HepG2 (cell line): ENCODE measurements at regions not wholly inside any gene's neighbourhood (a gene's known extent, or its start where the extent isn't known, plus 50 kb on each side); places are given as distances from the start of the nearest gene placed in this dataset.

Experiments used
- BATF2 ChIP-seq: sonication (generic); formaldehyde crosslinking; IDR thresholded peaks from 2 replicates; pipeline ENCODE4 v1.8.0; 2022; ENCODE audit warnings: mild to moderate bottlenecking, missing genetic modification reagents, moderate library complexity
- ELF3 ChIP-seq: IDR thresholded peaks from 2 replicates; pipeline ENCODE4 v1.6.1; 2016; ENCODE audit warnings: missing genetic modification reagents, missing compliant biosample characterization
- IRX3 ChIP-seq: sonication (generic); formaldehyde crosslinking; IDR thresholded peaks from 2 replicates; pipeline ENCODE4 v1.8.1; 2023; ENCODE audit warnings: mild to moderate bottlenecking, low read depth, missing genetic modification reagents, borderline replicate concordance
- KMT2A ChIP-seq: sonication (generic); formaldehyde crosslinking; IDR thresholded peaks from 2 replicates; pipeline ENCODE4 v1.4.0; 2020; ENCODE audit warnings: missing genetic modification reagents
- LBX2 ChIP-seq: sonication (generic); formaldehyde crosslinking; IDR thresholded peaks from 2 replicates; pipeline ENCODE4 v1.5.0; 2020; ENCODE audit warnings: missing genetic modification reagents, mild to moderate bottlenecking, borderline replicate concordance
- NCOA1 ChIP-seq: sonication (generic); formaldehyde crosslinking; IDR thresholded peaks from 2 replicates; pipeline ENCODE4 v1.9.0; 2021; ENCODE audit warnings: missing genetic modification reagents
- NR2F1 ChIP-seq, 2 experiments: fragments of 450-650 bp in 1 of 2; formaldehyde crosslinking in 1 of 2; IDR thresholded peaks; 2 replicates each; pipeline versions ENCODE4 v1.5.0 to v1.6.1; 2016 to 2020; ENCODE audit warnings: mild to moderate bottlenecking in 1 of 2, missing compliant biosample characterization in 1 of 2, missing genetic modification reagents in 1 of 2, moderate library complexity in 1 of 2
- PAWR ChIP-seq: sonication (generic); formaldehyde crosslinking; IDR thresholded peaks from 2 replicates; pipeline ENCODE4 v1.4.0; 2020; ENCODE audit warnings: missing genetic modification reagents, mild to moderate bottlenecking, borderline replicate concordance
- PRDM15 ChIP-seq: sonication (generic); formaldehyde crosslinking; IDR thresholded peaks from 2 replicates; pipeline ENCODE4 v1.4.0; 2020; ENCODE audit warnings: missing genetic modification reagents
- RELA ChIP-seq: sonication (generic); formaldehyde crosslinking; IDR thresholded peaks from 2 replicates; pipeline ENCODE4 v1.4.0; 2020; ENCODE audit warnings: missing genetic modification reagents
- RERE ChIP-seq: IDR thresholded peaks from 2 replicates; pipeline ENCODE4 v1.6.1; 2016; ENCODE audit warnings: low read depth, missing genetic modification reagents, missing compliant biosample characterization
- RFX3 ChIP-seq: IDR thresholded peaks from 2 replicates; pipeline ENCODE4 v1.6.1; 2016; ENCODE audit warnings: missing biosample characterization, missing genetic modification reagents
- ZBTB7B ChIP-seq: sonication (generic); formaldehyde crosslinking; IDR thresholded peaks from 2 replicates; pipeline ENCODE4 v1.4.0; 2020; ENCODE audit warnings: missing genetic modification reagents
- ZFX ChIP-seq: sonication (generic); formaldehyde crosslinking; IDR thresholded peaks from 2 replicates; pipeline ENCODE4 v1.4.0; 2020; ENCODE audit warnings: mild to moderate bottlenecking, low read depth, missing genetic modification reagents, moderate library complexity
- ZNF121 ChIP-seq: sonication (generic); formaldehyde crosslinking; IDR thresholded peaks from 2 replicates; pipeline ENCODE4 v1.5.0; 2020; ENCODE audit warnings: mild to moderate bottlenecking, missing genetic modification reagents
- ZNF160 ChIP-seq: sonication (generic); formaldehyde crosslinking; IDR thresholded peaks from 2 replicates; pipeline ENCODE4 v1.8.0; 2022; ENCODE audit warnings: mild to moderate bottlenecking, inconsistent platforms, missing genetic modification reagents
- ZNF235 ChIP-seq: sonication (generic); formaldehyde crosslinking; IDR thresholded peaks from 2 replicates; pipeline ENCODE4 v1.8.1; 2023; ENCODE audit warnings: mild to moderate bottlenecking, missing genetic modification reagents, borderline replicate concordance
- ZNF382 ChIP-seq: sonication (generic); formaldehyde crosslinking; IDR thresholded peaks from 2 replicates; pipeline ENCODE4 v1.5.0; 2020; ENCODE audit warnings: missing genetic modification reagents, mild to moderate bottlenecking, borderline replicate concordance
- ZNF615 ChIP-seq: sonication (generic); formaldehyde crosslinking; IDR thresholded peaks from 2 replicates; pipeline ENCODE4 v1.5.0; 2020; ENCODE audit warnings: mild to moderate bottlenecking, missing genetic modification reagents, borderline replicate concordance
- ZNF678 ChIP-seq: sonication (generic); formaldehyde crosslinking; IDR thresholded peaks from 2 replicates; pipeline ENCODE4 v1.4.0; 2020; ENCODE audit warnings: mild to moderate bottlenecking, missing genetic modification reagents

- 0 out of 2 replicates have a peak, but pooled peaks have one; percentile 46 for TF ChIP-seq KMT2A (CRISPR knock-in tag)
- no peak for TF ChIP-seq PRDM15
- 0 out of 2 replicates have a peak, but pooled peaks have one; percentile 11 for TF ChIP-seq IRX3 (CRISPR knock-in tag)
- TF ChIP-seq ELF3 (CRISPR knock-in tag), result peak; percentile 48; the same call in 1 of the 2 replicates
- no peak for TF ChIP-seq RELA
- TF ChIP-seq ZNF615, result no peak
- no peak for TF ChIP-seq LBX2 (CRISPR knock-in tag)
- TF ChIP-seq BATF2, result no peak
- peak; percentile 98 for TF ChIP-seq ZFX (CRISPR knock-in tag)
- no peak for TF ChIP-seq ZNF678 (CRISPR knock-in tag)
- no peak for TF ChIP-seq ZNF382
- no peak for TF ChIP-seq RFX3 (CRISPR knock-in tag)
- no peak for TF ChIP-seq NR2F1 (CRISPR knock-in tag; IDR thresholded peaks at IDR 0.05)
- no peak for TF ChIP-seq NCOA1
- TF ChIP-seq ZNF121, result no peak; the same call in 1 of the 2 replicates
- no peak for TF ChIP-seq ZNF160 (CRISPR knock-in tag)
- no peak for TF ChIP-seq ZNF235 (CRISPR knock-in tag)
- no peak for TF ChIP-seq RERE (CRISPR knock-in tag)
- no peak for TF ChIP-seq ZBTB7B
- TF ChIP-seq PAWR (CRISPR knock-in tag), result no peak
Observed at GRCh38 chr15:38072348-38073177, 138.1 kb downstream of the TMCO5A start (continued).
